ENCODE measurements at regions not wholly inside any gene's neighbourhood (a gene's known extent, or its start where the extent isn't known, plus 50 kb on each side); places are given as distances from the start of the nearest gene placed in this dataset.

DNA sequence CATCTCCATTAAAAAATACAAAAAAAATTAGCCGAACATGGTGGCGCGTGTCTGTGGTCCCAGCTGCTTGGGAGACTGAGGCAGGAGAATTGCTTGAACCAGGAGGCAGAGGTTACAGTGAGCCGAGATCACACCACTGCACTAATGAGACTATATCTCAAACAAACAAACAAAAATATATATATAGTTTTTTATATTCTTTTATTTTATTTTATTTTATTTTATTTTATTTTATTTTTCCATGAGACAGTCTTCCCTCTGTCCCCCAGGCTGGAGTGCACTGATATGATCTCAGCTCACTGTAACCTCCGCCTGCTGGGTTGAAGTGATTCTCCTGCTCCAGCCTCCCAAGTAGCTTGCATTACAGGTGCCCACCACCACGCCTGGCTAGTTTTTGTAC lies 79.5 kb downstream of the IRF2BPL start:
- TF ChIP-seq, protein P1, sequence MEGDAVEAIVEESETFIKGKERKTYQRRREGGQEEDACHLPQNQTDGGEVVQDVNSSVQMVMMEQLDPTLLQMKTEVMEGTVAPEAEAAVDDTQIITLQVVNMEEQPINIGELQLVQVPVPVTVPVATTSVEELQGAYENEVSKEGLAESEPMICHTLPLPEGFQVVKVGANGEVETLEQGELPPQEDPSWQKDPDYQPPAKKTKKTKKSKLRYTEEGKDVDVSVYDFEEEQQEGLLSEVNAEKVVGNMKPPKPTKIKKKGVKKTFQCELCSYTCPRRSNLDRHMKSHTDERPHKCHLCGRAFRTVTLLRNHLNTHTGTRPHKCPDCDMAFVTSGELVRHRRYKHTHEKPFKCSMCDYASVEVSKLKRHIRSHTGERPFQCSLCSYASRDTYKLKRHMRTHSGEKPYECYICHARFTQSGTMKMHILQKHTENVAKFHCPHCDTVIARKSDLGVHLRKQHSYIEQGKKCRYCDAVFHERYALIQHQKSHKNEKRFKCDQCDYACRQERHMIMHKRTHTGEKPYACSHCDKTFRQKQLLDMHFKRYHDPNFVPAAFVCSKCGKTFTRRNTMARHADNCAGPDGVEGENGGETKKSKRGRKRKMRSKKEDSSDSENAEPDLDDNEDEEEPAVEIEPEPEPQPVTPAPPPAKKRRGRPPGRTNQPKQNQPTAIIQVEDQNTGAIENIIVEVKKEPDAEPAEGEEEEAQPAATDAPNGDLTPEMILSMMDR (IDR thresholded peaks at IDR 0.05; ENCODE audit: borderline replicate concordance, extremely low read depth, low read length, poor library complexity, severe bottlenecking): no peak
- TF ChIP-seq EZH2 (IDR thresholded peaks at IDR 0.05; ENCODE audit: borderline replicate concordance, low read depth, low read length, severe bottlenecking): no peak

All from DND-41 (cell line).